Mesothelial cell of epicardium (in vitro differentiated cells): ENCODE measurements at regions not wholly inside any gene's neighbourhood (a gene's known extent, or its start where the extent isn't known, plus 50 kb on each side); places are given as distances from the start of the nearest gene placed in this dataset.
"Not testable (repeated sequence)": the region's sequence is repeated elsewhere in the genome, so short reads cannot be mapped to it uniquely, and the experiment has no call there.

ENCODE experiments used
- DNase-seq, 2 experiments: peaks; one replicate each; pipeline ENCODE4 v3.0.0; 2021; ENCODE audit warnings: low spot score in 2 of 2; ENCODE audit not compliant: unreplicated experiment in 2 of 2
- H3K27ac Mint-ChIP-seq: 2 replicates; pipeline ENCODE4 v1.8.0; 2021; ENCODE audit warnings: mixed read lengths
- H3K27me3 Mint-ChIP-seq: 2 replicates; pipeline ENCODE4 v1.8.0; 2021; ENCODE audit warnings: low read depth, mixed read lengths
- H3K36me3 Mint-ChIP-seq: 2 replicates; pipeline ENCODE4 v1.8.0; 2021; ENCODE audit warnings: mixed read lengths
- H3K4me1 Mint-ChIP-seq: 2 replicates; pipeline ENCODE4 v1.8.0; 2021; ENCODE audit warnings: mixed read lengths
- H3K4me3 Mint-ChIP-seq: 2 replicates; pipeline ENCODE4 v1.8.0; 2021; ENCODE audit warnings: mild to moderate bottlenecking, moderate library complexity, mixed read lengths
- H3K9me3 Mint-ChIP-seq: 2 replicates; pipeline ENCODE4 v1.8.0; 2021; ENCODE audit warnings: mixed read lengths

DNA sequence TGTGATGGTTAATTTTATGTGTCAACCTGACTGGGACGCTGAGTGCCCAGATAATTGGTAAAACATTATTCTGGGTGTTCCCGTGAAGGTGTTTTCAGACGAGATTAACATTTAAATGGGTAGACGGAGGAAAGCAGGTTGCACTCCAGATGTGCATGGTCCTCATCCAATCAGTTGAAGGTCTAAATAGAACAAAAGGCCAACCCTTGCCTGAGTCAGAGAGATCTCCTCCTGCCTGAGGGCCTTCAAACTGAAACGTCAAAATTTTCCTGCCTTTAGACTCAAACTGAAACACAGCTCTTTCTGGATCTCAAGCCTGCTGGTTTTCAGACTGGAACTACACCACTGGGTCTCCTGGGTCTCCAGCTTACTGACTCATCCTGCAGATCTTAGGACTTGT is 73.5 kb downstream of the NPIPA8 start:
- H3K9me3 Mint-ChIP-seq, H3K27me3 Mint-ChIP-seq, H3K27ac Mint-ChIP-seq, DNase-seq, H3K4me3 Mint-ChIP-seq, H3K4me1 Mint-ChIP-seq, H3K36me3 Mint-ChIP-seq: not testable (repeated sequence)

DNA sequence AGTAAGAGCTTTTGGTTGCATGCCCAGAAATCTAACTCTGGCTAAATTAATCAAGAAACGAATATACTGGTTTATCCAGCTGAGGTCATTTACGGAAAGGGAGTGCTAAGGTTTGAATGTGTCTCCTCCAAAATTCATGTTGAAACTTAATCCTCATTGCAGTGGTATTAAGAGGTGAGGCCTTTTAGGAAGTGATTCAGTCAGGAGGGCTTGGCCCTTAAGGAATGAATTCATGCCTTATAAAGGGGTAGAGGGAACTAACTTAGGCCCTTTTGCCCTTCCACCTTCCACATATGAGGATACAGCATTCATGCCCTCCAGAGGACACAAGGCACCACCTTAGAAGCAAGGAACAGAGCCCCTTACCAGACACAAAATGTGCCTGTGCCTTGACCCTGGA is 74.7 kb downstream of the NPIPA8 start:
- not testable (repeated sequence) for H3K4me1 Mint-ChIP-seq, DNase-seq, H3K27me3 Mint-ChIP-seq, H3K9me3 Mint-ChIP-seq, H3K36me3 Mint-ChIP-seq, H3K4me3 Mint-ChIP-seq, H3K27ac Mint-ChIP-seq

DNA sequence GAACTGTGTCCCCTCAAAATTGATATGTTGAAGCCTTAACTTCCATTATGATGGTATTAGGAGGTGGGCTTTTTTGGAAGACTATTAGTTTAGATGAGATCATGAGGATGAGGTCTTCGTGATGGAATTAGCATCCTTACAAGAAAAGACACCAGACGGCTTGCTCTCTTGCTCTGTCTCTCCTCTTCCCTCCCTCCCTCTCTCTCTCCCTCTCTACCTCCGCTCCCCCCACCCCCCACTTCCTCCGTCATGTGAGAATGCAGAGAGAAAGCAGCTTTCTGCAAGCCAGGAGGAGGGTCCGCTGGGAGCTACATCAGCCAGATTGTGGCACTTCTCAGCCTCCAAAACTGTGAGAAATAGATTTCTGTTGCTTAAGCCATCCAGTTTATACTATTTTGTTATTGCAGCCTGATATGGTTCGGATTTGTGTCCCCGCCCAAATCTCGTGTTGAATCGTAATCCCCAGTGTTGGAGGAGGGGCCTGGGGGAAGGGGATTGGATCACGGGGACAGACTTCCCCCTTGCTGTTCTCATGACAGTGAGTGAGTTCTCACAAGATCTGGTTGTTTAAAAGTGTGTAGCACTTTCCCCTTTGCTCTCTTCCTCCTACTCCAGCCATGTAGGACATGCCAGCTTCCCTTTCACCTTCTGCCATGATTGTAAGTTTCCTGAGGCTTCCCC is 76.9 kb downstream of the NPIPA8 start:
- DNase-seq, H3K9me3 Mint-ChIP-seq, H3K4me1 Mint-ChIP-seq, H3K36me3 Mint-ChIP-seq, H3K27ac Mint-ChIP-seq, H3K4me3 Mint-ChIP-seq, H3K27me3 Mint-ChIP-seq: not testable (repeated sequence)

DNA sequence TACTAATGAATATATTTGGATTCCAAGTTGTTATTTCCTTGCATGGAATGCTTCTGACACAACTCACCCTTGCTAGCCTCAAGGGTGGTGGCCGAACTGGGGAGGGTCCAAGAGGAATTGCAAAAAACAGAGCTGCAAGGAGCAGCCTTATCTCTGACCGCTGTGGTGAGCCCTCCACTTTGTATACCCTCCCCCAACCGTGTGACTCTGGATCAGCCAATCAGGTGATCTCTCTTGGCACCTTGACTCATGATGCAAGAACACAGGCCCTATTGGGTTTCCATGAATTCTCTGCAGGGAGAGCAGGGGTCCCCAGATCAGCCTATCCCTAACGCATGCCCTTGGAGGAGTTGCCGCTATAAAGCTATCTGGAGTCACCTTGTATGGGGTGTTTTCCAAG is 83.6 kb downstream of the NPIPA8 start:
- H3K36me3 Mint-ChIP-seq, H3K27me3 Mint-ChIP-seq, DNase-seq, H3K9me3 Mint-ChIP-seq, H3K27ac Mint-ChIP-seq, H3K4me3 Mint-ChIP-seq, H3K4me1 Mint-ChIP-seq: not testable (repeated sequence)

DNA sequence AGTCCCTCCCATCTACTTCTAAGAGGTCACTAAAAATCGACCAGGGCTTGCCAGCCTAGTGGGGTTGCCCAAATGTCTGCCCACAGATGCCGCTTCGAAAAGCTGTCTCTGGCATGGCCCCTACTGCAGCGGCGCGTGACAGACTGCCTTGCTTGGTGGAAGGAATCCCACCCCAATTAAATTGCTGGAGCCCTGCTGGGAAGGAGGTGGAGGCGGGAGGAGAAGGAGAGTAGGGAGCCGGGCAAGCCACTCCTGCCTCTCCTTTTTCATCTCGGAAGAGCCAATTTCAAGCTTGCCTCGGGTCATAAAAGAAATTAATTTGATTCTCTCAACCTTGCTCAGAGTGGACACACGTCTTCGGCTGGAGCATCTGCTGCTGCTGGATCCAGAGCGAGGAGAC is 106.0 kb downstream of the NPIPA8 start:
- H3K27ac Mint-ChIP-seq, H3K9me3 Mint-ChIP-seq, H3K4me3 Mint-ChIP-seq, H3K36me3 Mint-ChIP-seq, DNase-seq, H3K4me1 Mint-ChIP-seq, H3K27me3 Mint-ChIP-seq: not testable (repeated sequence)

DNA sequence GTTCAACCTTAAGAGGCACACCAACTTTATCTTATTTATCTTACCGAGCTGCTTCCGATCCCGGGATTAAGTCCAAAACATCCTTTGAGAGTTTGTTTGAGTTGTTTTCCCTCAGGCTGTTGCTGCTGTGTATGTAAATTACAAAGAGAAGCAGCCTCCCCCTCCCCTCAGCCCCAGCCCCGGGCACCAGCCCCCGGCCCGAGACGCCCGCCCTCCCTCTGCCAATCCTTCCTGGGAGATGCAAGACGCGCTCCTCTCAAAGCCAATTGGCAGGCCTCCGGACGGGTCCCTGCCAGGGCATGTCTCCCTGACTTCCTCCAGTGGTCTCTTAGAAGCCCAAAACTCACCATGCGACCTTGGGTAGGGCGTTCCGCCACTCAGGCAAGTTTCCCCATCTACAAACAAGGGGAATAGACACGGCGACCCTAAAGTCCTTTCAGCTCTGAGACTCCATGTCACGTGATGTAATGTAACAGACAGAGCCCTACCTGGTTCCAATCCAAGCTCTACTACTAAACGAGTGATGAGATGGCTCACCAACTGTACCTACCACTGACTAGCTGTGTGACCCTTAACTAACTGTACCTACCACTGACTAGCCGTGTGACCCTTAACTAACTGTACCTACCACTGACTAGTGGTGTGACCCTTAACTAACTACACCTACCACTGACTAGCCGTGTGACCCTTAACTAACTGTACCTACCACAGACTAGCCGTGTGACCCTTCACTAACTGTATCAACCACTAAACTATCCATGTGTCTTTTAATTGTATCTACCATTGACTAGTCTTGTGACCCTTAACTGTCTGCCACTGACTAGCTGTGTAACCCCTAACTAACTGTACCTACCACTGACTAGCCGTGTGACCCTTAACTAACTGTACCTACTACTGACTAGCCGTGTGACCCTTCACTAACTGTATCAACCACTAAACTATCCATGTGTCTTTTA is 114.2 kb downstream of the NPIPA8 start:
- not testable (repeated sequence) for H3K36me3 Mint-ChIP-seq, H3K4me1 Mint-ChIP-seq, H3K9me3 Mint-ChIP-seq, DNase-seq, H3K4me3 Mint-ChIP-seq, H3K27me3 Mint-ChIP-seq, H3K27ac Mint-ChIP-seq

DNA sequence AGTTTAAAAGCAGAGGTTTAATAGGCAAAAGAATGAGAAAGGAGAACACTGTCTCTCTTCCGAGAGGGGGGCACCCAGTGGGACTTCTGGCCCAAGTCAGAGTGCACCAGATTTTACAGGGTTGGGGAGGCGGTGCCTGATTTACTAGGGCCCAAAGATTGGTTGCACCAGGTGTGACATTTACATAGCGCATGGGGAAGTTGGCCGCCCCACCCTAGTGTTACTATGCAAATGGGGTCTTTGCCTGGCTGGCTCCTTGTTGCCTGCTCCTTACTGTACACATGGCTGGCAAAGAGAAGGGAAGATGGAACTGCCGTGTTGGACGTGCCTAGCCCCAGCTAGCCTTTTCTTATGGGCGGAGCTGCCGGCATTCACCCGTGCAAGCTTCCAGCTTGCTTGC is 118.8 kb downstream of the NPIPA8 start:
- not testable (repeated sequence) for H3K27ac Mint-ChIP-seq, H3K9me3 Mint-ChIP-seq, DNase-seq, H3K36me3 Mint-ChIP-seq, H3K4me1 Mint-ChIP-seq, H3K27me3 Mint-ChIP-seq, H3K4me3 Mint-ChIP-seq

DNA sequence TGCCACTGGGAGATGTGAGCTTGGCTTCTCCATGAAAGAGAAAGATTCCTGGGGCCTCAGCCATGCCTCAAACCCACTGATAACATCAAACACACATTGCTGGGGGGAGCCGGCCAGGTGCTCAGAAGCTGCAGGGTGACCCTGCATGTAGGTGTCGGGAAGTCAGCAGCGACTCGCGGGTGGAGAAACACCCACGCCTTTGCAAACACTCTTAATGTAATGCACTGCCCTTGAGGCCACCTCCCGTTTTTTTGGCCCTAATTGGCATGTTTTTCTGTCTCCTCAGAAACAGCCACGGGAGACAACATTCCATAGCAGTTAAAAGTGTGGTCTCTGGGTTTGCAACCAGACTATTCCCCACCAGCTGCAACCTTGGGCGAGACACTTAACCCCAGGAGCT is 119.7 kb downstream of the NPIPA8 start:
- H3K27me3 Mint-ChIP-seq, DNase-seq, H3K4me1 Mint-ChIP-seq, H3K9me3 Mint-ChIP-seq, H3K4me3 Mint-ChIP-seq, H3K36me3 Mint-ChIP-seq, H3K27ac Mint-ChIP-seq: not testable (repeated sequence)

DNA sequence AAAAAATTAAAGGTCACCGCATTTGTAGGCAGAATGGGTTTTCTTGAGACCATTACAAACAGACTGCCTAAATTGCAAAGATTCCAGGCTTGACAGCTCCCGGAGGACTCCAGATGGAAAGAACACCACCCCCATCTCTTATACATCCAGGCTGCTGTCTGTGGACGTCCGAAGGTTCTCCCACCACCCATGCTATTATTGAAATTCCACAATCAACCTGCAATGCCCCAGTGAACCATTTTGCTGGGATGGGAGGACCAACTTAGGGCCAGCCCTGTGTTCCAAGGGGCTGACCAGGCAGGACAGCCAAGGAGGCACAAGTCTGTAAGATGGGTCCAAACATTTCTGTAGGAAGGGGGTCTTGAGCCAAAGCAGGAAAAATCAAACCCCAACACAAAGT is 122.7 kb downstream of the NPIPA8 start:
- H3K36me3 Mint-ChIP-seq, H3K27ac Mint-ChIP-seq, DNase-seq, H3K9me3 Mint-ChIP-seq, H3K27me3 Mint-ChIP-seq, H3K4me3 Mint-ChIP-seq, H3K4me1 Mint-ChIP-seq: not testable (repeated sequence)

DNA sequence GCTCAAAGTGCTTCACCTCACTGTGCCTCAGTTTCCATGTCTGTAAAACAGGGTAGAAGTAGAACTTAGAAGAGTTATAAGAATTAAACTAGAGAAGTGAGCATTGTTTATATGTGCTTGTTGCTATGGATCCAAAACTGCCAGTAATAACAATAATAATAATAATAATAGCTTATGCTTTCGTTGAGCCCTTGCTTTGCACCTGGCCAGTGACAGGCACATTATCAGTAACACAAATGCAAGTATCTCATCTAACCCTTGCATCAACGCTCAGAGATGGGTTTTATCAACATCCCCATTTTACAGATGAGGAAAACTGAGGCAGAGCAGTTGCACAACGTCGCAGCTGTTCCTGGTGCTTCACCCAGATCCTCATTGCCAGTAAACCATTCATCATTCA is 125.0 kb downstream of the NPIPA8 start:
- H3K9me3 Mint-ChIP-seq, DNase-seq, H3K36me3 Mint-ChIP-seq, H3K4me1 Mint-ChIP-seq, H3K27ac Mint-ChIP-seq, H3K4me3 Mint-ChIP-seq, H3K27me3 Mint-ChIP-seq: not testable (repeated sequence)

DNA sequence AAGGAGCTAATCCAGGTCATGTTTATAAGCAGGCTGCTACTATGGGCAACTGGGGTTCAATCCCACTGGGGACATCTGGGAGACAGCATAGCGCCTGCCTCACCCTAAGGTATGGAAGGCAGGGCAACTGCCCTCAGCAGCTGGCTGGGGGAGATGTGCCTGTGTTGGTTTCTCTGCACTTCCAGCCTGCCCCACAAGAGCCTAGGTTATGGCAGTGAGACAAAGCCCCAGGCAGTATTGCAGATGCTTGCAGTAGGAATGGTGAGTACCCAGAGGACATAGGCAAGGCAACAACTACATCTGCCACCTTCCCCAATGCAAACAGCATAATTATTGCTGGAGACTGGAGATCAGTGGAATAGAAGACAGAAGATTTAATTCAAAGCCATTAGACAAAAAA is 131.8 kb downstream of the NPIPA8 start:
- H3K27me3 Mint-ChIP-seq, H3K27ac Mint-ChIP-seq, H3K4me3 Mint-ChIP-seq, H3K36me3 Mint-ChIP-seq, H3K4me1 Mint-ChIP-seq, H3K9me3 Mint-ChIP-seq, DNase-seq: not testable (repeated sequence)

DNA sequence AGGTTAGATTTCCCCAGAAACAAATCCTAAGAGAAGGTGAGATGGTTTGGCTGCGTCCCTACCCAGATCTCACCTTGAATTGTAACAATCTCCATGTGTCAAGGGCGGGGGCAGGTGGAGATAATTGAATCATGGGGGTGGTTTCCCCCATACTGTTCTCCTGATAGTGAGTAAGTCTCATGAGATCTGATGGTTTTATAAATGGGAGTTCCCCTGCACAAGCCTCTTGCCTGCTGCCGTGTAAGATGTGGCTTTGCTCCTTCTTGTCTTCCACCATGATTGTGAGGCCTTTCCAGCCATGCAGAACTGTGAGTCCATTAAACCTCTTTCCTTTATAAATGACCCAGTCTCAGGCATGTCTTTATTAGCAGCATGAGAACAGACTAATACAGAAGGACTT is 132.2 kb downstream of the NPIPA8 start:
- H3K9me3 Mint-ChIP-seq, H3K27me3 Mint-ChIP-seq, H3K4me3 Mint-ChIP-seq, H3K27ac Mint-ChIP-seq, H3K4me1 Mint-ChIP-seq, DNase-seq, H3K36me3 Mint-ChIP-seq: not testable (repeated sequence)

DNA sequence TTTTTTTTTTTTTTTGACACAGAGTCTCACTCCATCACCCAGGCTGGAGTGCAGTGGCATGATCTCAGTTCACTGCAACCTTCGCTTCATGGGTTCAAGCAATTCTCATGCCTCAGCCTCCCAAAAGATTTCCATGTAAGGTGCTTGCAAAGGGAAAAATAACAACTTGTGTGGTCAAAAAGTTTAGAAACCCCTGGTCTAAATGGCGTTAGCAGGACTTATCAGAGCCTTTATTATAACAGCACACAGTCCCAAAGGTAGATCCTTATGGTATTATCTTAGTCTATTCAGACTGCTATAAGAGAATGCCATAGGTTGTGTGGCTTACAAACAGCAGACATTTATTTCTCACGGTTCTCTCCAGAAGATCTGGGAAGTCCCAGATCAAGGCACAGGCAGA is 135.0 kb downstream of the NPIPA8 start:
- not testable (repeated sequence) for H3K9me3 Mint-ChIP-seq, H3K4me1 Mint-ChIP-seq, H3K4me3 Mint-ChIP-seq, H3K36me3 Mint-ChIP-seq, H3K27me3 Mint-ChIP-seq, H3K27ac Mint-ChIP-seq, DNase-seq

DNA sequence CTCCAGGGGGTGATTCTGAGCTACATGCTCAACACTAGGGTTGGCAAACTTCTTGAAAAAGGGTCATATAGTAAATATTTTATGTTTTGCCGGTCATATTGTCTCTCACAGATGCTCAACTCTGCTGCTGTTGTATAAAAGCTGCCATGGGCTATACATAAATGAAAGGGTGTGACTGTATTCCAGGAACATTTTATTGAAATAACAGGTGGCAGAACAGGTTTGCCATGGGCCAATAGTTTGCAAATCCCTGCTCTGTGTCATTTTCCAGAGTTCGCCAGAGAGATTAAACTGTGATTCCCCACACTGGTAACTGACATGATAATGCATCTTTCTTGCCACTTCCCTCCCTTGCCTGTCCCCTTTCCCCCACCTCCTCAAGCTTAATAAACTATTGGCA is 144.1 kb downstream of the NPIPA8 start:
- DNase-seq, H3K27me3 Mint-ChIP-seq, H3K27ac Mint-ChIP-seq, H3K36me3 Mint-ChIP-seq, H3K9me3 Mint-ChIP-seq, H3K4me3 Mint-ChIP-seq, H3K4me1 Mint-ChIP-seq: not testable (repeated sequence)
